UCSD-AML1 (cell line): ENCODE measurements at regions not wholly inside any gene's neighbourhood (a gene's known extent, or its start where the extent isn't known, plus 50 kb on each side); places are given as distances from the start of the nearest gene placed in this dataset.

Experiments used
- DNase-seq: peaks from one replicate; lab custom pipeline; 2025; ENCODE audit not compliant: unreplicated experiment; lab: John Stamatoyannopoulos, UW

GRCh38 chr5:158308429-158309025 lies 449.6 kb upstream of the CLINT1 start:
- no peak for DNase-seq

- DNase-seq: no peak
These were observed 446.9 kb upstream of the CLINT1 start for GRCh38 chr5:158305861-158306260.

- DNase-seq: no peak
These were observed 445.7 kb upstream of the CLINT1 start for GRCh38 chr5:158304607-158305006.

GRCh38 chr5:158303883-158304282 lies 444.9 kb upstream of the CLINT1 start:
- no peak for DNase-seq

- no peak for DNase-seq
These were observed 444.3 kb upstream of the CLINT1 start for GRCh38 chr5:158303275-158303674.

- DNase-seq: no peak
These were observed 443.1 kb upstream of the CLINT1 start for GRCh38 chr5:158302029-158302428.

- DNase-seq: no peak
These were observed 442.2 kb upstream of the CLINT1 start for GRCh38 chr5:158301186-158301585.

GRCh38 chr5:158300256-158300655 lies 441.3 kb upstream of the CLINT1 start:
- no peak for DNase-seq

- no peak for DNase-seq
These were observed 438.1 kb upstream of the CLINT1 start for GRCh38 chr5:158297002-158297527.

GRCh38 chr5:158294701-158295100 lies 435.8 kb upstream of the CLINT1 start:
- no peak for DNase-seq

- no peak for DNase-seq
These were observed 434.0 kb upstream of the CLINT1 start for GRCh38 chr5:158292981-158293380.

- no peak for DNase-seq
These were observed 431.0 kb upstream of the CLINT1 start for GRCh38 chr5:158289967-158290366.

GRCh38 chr5:158288272-158288657 lies 429.3 kb upstream of the CLINT1 start:
- no peak for DNase-seq

- DNase-seq: no peak
These were observed 428.8 kb upstream of the CLINT1 start for GRCh38 chr5:158287643-158288271.

- no peak for DNase-seq
These were observed 427.9 kb upstream of the CLINT1 start for GRCh38 chr5:158286827-158287226.

GRCh38 chr5:158285698-158286097 lies 426.8 kb upstream of the CLINT1 start:
- DNase-seq: no peak

- no peak for DNase-seq
These were observed 425.3 kb upstream of the CLINT1 start for GRCh38 chr5:158284242-158284641.

GRCh38 chr5:158283397-158283796 lies 424.5 kb upstream of the CLINT1 start:
- DNase-seq: no peak

- no peak for DNase-seq
These were observed 419.4 kb upstream of the CLINT1 start for GRCh38 chr5:158278216-158278925.

- no peak for DNase-seq
These were observed 418.3 kb upstream of the CLINT1 start for GRCh38 chr5:158277276-158277675.

- DNase-seq: no peak
These were observed 417.7 kb upstream of the CLINT1 start for GRCh38 chr5:158276692-158277091.

- DNase-seq: no peak
These were observed 416.6 kb upstream of the CLINT1 start for GRCh38 chr5:158275511-158275910.
